SJSA1 (cell line): ENCODE measurements at regions not wholly inside any gene's neighbourhood (a gene's known extent, or its start where the extent isn't known, plus 50 kb on each side); places are given as distances from the start of the nearest gene placed in this dataset.
A peak's percentile ranks its signal among the peaks of the same experiment; 100 is the strongest.

ENCODE experiments used
- DNase-seq, 2 experiments: peaks; one replicate each; pipeline ENCODE4 v3.0.0-alpha.2; 2015 to 2020; ENCODE audit warnings: low spot score in 2 of 2, low read depth in 1 of 2
- H3K27ac ChIP-seq: fragments of 250-450 bp; sonication (Bioruptor Pico); 2 replicates; pipeline ENCODE4 v1.5.1; 2020; ENCODE audit warnings: mild to moderate bottlenecking, moderate library complexity
- H3K27me3 ChIP-seq: fragments of 250-450 bp; sonication (Bioruptor Pico); replicated peaks from 2 replicates; pipeline ENCODE4 v1.5.1; 2020; ENCODE audit warnings: mild to moderate bottlenecking, moderate library complexity
- H3K36me3 ChIP-seq: fragments of 250-450 bp; sonication (Bioruptor Pico); 2 replicates; pipeline ENCODE4 v1.5.1; 2020; ENCODE audit warnings: mild to moderate bottlenecking
- H3K4me1 ChIP-seq: fragments of 250-450 bp; sonication (Bioruptor Pico); replicated peaks from 2 replicates; pipeline ENCODE4 v1.6.1; 2021; ENCODE audit warnings: mild to moderate bottlenecking
- H3K4me3 ChIP-seq: fragments of 250-450 bp; sonication (Bioruptor Pico); 2 replicates; pipeline ENCODE4 v1.5.1; 2020; ENCODE audit warnings: mild to moderate bottlenecking
- H3K9me3 ChIP-seq: fragments of 250-450 bp; sonication (Bioruptor Pico); replicated peaks from 2 replicates; pipeline ENCODE4 v1.5.1; 2020; ENCODE audit warnings: mild to moderate bottlenecking

DNA sequence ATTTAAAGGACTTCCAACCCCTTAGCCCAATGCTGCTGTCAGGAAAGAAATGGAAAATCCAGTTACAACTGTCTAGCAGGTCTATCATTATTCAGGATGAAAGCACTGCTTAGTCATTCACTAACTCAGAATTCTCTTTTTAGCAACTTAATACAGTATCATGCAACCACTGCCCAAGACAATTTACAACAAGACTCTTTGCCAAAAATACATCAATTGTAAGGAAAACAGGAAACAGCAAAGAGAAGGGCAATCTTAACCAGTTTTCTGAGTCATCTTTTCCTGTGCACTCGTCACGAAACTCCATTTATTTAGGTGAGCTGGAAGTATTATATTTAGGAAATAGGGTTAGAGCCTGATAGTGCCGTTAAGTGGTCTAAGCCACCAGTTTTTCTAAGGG, 1197.7 kb upstream of the CITED2 start:
- H3K4me3 ChIP-seq, result no peak overlapping the region
- H3K27me3 ChIP-seq, result no peaks in the 10 kb centered on the region
- H3K9me3 ChIP-seq, result no peaks in the 10 kb centered on the region
- H3K4me1 ChIP-seq, result peaks cover 32% of the 10 kb centered on the region
- H3K36me3 ChIP-seq, result no peaks in the 10 kb centered on the region
- peak overlapping the region; percentile 83 for H3K27ac ChIP-seq
- DNase-seq, result peak; percentile 52 to 90

DNA sequence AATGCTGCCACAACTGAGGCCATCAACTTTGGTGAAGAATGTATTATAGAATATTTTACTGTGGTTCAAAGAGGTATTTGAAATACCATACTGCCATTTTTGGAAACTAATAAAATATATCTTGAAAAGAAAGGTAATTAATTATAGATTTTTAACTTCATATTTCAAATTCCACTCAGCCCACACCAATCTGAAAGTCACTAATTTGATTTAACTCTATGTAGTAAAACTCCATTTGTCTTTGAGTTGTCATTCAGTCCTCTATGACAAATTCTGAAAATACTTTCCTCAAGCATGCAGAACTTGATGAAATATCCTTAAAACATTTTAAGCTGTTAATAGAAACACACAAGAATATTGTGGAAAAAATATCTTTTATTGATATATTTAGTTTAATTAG, 1196.7 kb upstream of the CITED2 start:
- Histone ChIP-seq H3K9me3 (no peaks in the 10 kb centered on the region), H3K36me3 (no peaks in the 10 kb centered on the region), H3K27ac (peak overlapping the region; percentile 83), H3K4me1 (peaks cover 36% of the 10 kb centered on the region), H3K27me3 (no peaks in the 10 kb centered on the region), H3K4me3 (no peak overlapping the region)
- DNase-seq, result no peak

DNA sequence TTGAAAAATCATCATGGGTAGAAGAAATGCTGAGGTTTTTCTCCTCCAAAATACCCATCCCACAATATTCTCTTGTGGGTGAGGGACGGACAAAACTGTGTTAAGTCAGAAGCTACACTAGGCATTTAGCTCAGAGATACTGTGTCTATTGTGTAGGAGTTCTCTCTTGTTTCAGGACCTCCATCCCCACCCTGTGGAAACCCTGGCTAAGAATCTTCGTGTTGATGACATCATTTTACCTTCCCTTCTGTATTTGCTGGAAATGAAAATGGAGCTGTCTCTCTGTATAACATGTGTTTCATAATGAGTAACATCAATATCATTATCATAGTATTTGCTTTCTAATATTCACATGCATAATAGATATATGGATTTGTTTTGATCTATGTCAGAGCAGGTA, 1193.0 kb upstream of the CITED2 start:
- Histone ChIP-seq H3K36me3 (no peaks in the 10 kb centered on the region), H3K9me3 (no peaks in the 10 kb centered on the region), H3K27ac (peak overlapping the region; percentile 62), H3K27me3 (no peaks in the 10 kb centered on the region), H3K4me1 (peaks cover 30% of the 10 kb centered on the region), H3K4me3 (no peak overlapping the region)
- DNase-seq, result no peak

DNA sequence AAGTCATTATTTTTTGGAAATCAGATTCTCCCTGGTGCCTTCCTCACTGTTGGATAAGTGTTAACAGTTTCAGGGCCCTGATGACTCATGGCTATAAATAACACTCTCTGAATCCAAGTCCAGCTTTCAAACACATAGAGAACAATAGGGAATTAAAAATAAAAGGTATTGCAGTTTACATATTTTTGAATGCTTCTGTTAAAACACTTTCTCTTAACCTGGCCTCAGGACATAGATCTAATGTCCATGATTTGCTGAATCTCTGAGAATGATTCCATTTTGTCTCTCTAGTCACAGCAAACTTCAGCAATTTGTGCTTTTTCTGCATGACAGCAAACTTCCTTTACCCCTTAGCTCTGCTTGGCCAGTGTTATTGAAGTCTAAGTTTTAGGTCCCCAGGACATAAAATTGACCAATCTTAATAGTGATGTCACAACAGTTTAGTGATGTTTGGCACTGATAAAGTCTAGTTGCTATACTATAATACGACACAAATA, 1192.4 kb upstream of the CITED2 start:
- no peaks in the 10 kb centered on the region for H3K9me3 ChIP-seq
- H3K27me3 ChIP-seq, result no peaks in the 10 kb centered on the region
- peak overlapping the region; percentile 62 for H3K27ac ChIP-seq
- no peak overlapping the region for H3K4me3 ChIP-seq
- peak in 1 of 2 experiments; percentile 64 for DNase-seq
- H3K36me3 ChIP-seq, result no peaks in the 10 kb centered on the region
- H3K4me1 ChIP-seq, result peaks cover 23% of the 10 kb centered on the region

DNA sequence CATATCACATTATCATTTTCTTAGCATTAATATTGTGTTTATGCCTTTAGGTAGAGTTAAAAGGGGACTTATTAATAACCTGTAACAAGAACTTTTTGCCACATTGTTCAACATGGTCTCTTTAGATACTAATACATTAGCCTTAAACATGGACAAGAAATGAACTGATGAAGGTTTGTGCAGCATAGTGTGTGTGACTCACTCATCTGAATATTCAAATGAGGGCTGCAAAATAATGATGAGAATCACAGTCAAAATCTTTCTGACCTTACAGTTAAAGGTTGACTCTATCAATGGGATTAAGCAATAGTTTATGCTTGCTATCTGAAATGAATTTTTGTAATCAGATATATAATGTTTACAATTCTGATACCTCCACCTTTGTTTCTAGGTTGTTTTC, 1189.3 kb upstream of the CITED2 start:
- Histone ChIP-seq H3K4me3 (no peak overlapping the region), H3K9me3 (no peaks in the 10 kb centered on the region), H3K27ac (no peak overlapping the region), H3K36me3 (no peaks in the 10 kb centered on the region), H3K4me1 (peaks cover 15% of the 10 kb centered on the region), H3K27me3 (no peaks in the 10 kb centered on the region)
- no peak for DNase-seq

DNA sequence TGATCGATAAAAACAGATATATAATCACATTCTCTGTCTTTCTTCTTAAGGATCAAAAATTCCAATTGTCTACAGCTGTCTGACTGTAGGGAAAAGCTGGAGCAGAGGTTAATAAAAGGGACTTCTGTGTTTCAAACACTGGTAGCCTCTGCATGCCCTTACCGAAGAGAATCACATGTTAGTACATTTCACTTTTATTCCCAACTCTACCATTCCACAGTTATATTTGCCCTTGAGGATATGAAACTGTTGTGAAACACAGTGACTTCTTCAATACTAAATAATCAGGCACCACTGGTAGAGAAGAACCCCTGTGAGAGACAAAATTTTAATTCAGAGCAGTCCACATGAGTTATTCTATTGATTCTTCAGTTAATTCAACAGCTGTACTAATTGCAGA, 1187.3 kb upstream of the CITED2 start:
- Histone ChIP-seq H3K36me3 (no peaks in the 10 kb centered on the region), H3K27ac (no peak overlapping the region), H3K4me3 (no peak overlapping the region), H3K9me3 (no peaks in the 10 kb centered on the region), H3K4me1 (peaks cover 6% of the 10 kb centered on the region), H3K27me3 (no peaks in the 10 kb centered on the region)
- DNase-seq, result no peak

DNA sequence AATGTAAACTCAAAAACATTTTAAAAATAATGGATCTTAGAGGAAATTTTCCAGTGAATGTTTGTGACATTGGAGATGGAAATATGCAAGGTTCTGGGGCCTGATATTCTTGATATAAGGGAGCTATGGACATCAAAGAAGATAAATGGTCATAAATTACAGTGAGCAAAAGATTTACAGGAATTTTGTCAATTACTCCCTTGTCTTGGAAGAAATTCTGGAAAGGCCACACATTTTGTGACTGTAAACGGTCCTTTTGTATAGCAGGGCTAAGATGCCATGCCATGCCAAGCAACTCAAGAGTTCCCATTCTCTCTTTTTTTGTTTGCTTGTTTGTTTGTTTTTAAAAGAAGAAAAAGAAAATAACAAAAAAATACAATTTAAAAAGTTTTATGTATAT, 1186.2 kb upstream of the CITED2 start:
- Histone ChIP-seq H3K36me3 (no peaks in the 10 kb centered on the region), H3K4me3 (no peak overlapping the region), H3K9me3 (no peaks in the 10 kb centered on the region), H3K27ac (no peak overlapping the region), H3K27me3 (no peaks in the 10 kb centered on the region), H3K4me1 (no peaks in the 10 kb centered on the region)
- no peak for DNase-seq

DNA sequence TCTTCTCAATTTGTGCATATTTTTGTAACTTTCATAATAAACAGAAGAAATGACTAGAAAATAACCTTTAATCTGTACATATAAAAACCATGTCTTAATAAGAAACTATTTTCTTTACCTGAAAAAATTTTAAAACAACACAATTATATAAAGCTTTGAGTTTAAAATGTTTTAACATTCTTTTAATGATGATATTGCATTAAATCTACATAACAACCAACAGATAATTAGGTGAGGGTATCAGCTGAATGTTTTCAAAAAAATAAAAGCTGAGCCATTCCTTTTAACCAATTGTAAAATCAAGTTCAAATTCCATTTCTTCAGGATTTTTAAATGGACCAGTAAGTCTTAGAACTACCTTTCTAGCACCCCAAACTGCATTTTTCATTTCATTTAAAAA, 1185.0 kb upstream of the CITED2 start:
- H3K36me3 ChIP-seq, result no peaks in the 10 kb centered on the region
- H3K9me3 ChIP-seq, result no peaks in the 10 kb centered on the region
- no peaks in the 10 kb centered on the region for H3K27me3 ChIP-seq
- no peaks in the 10 kb centered on the region for H3K4me1 ChIP-seq
- no peak overlapping the region for H3K4me3 ChIP-seq
- no peak overlapping the region for H3K27ac ChIP-seq
- no peak for DNase-seq

DNA sequence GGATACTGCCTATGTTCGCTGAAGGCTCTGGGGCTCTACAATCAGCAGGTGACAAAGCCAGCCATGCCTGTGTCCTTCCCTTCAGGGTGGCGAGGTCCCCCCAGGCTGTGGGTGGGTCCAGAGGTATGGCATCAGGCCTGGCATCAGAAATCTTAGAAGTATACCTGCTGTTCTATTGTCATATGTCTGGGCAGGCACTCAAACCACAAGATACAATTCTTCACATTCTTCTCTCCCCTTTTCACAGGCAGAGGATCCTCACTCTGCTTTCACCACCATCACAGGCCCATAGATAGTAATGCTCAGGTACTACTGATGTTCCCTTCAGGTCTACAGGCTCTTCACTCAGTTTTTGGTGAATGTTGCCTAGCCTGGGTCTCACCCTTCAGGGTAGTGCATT, 1180.0 kb upstream of the CITED2 start:
- Histone ChIP-seq H3K4me3 (no peak overlapping the region), H3K27me3 (no peaks in the 10 kb centered on the region), H3K9me3 (no peaks in the 10 kb centered on the region), H3K27ac (no peak overlapping the region), H3K4me1 (no peaks in the 10 kb centered on the region), H3K36me3 (no peaks in the 10 kb centered on the region)
- DNase-seq, result no peak

DNA sequence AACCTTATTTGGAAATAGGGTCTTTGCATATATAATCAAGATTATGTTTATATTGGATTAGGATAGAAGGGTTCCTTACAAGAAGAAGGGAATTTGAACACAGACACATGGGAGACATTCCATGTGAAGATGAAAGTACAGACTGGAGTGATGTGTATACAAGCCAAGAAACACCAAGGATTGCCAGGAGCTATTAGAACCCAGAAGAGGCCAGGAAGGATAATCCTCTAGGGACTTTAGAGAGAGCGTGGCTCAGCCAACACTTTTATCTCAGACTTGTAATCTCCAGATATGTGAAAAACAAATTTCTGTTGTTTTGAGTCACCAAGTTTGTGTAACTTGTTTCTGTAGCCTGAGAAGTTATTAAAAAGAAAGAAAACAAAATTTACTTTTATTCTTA, 1173.9 kb upstream of the CITED2 start:
- no peaks in the 10 kb centered on the region; the same call in 1 of the 2 replicates for H3K9me3 ChIP-seq
- peaks cover 8% of the 10 kb centered on the region for H3K4me1 ChIP-seq
- H3K27me3 ChIP-seq, result no peaks in the 10 kb centered on the region
- H3K36me3 ChIP-seq, result no peaks in the 10 kb centered on the region
- no peak overlapping the region for H3K27ac ChIP-seq
- H3K4me3 ChIP-seq, result no peak overlapping the region
- DNase-seq, result no peak

DNA sequence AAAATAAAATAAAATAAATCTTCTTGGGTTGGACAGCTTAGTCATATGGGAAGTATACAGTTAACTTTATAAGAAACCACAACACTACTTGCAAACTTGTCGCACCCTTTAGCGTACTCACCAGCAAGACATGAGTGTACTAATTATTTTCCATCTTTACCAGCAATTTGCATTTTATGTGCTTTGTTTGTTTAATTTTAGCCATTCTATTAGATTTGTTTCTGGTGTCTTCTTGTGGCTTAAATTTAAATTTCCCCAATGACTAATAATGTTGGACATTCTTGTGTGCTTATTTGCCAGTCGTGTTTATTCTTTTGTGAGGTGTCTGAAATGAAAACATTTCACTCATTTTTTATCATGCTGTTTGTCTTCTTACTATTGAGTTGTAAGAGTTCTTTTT, 1172.2 kb upstream of the CITED2 start:
- no peaks in the 10 kb centered on the region for H3K27me3 ChIP-seq
- no peak overlapping the region for H3K4me3 ChIP-seq
- 0 out of 2 replicates have a peak, but pooled peaks cover 3% of the 10 kb centered on the region for H3K36me3 ChIP-seq
- H3K27ac ChIP-seq, result no peak overlapping the region
- peak in 1 of 2 experiments; percentile 70 for DNase-seq
- no peaks in the 10 kb centered on the region; the same call in 1 of the 2 replicates for H3K9me3 ChIP-seq
- H3K4me1 ChIP-seq, result peaks cover 21% of the 10 kb centered on the region

DNA sequence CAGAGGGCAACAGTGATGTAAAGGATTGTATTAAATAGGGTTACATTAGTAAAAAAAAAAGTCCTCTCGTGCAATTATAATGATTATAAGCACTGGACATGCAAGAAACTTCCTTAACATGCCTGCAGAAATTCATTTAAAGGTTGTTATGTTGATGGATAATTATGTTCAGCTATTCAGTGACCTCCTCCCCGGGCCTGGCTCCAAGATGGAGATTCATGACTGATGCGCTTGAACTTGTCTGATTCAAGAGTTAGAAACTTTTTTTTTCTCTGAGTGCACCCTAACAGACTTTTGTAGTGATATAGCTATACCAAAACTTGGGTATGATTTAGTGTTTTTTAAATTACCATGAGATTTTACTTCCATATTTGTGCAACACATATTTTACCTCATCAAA, 1170.0 kb upstream of the CITED2 start:
- no peaks in the 10 kb centered on the region; the same call in 1 of the 2 replicates for H3K9me3 ChIP-seq
- H3K27ac ChIP-seq, result no peak overlapping the region
- no peak for DNase-seq
- no peaks in the 10 kb centered on the region for H3K27me3 ChIP-seq
- no peak overlapping the region for H3K4me3 ChIP-seq
- 0 out of 2 replicates have a peak, but pooled peaks cover 3% of the 10 kb centered on the region for H3K36me3 ChIP-seq
- H3K4me1 ChIP-seq, result peaks cover 34% of the 10 kb centered on the region

DNA sequence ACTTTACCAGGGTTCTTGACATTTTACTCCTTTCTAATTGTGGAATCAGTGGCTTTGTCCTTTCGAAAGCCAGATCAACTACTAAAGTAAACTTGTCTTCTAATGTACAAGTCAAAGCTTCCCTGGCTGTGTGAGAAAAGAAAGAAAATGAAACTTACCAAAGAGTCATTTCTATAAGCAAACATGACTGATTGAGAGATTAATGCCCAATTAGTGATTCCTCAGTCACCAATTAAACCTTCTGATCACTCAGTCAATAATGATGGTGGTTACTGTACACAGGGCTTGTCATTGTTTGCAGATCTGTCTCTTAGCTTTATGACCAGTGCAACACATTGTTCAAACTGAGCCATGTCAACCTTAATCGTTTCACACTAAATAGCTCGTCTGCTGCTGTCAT, 1168.4 kb upstream of the CITED2 start:
- DNase-seq, result no peak
- Histone ChIP-seq H3K4me1 (peaks cover 49% of the 10 kb centered on the region), H3K27ac (no peak overlapping the region), H3K36me3 (0 out of 2 replicates have a peak, but pooled peaks cover 3% of the 10 kb centered on the region), H3K9me3 (no peaks in the 10 kb centered on the region), H3K27me3 (no peaks in the 10 kb centered on the region), H3K4me3 (no peak overlapping the region)

DNA sequence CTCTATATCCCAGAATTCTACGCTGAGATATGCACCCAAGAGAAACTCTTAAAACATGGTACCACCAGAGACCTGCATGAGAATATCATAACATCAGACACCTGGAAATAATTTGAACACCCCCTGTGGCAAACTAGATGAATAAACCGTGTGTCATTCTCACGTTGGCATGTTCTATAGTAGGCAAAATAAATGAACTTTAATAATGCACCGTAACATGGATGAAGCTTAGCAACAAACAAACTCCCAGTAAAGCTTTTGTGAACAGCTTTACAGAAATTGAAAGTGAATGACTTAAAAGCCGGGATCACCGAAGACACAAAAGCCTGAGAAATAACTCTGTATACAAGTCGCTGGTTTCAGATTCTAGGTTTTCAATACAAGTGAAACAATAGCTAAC, 1166.8 kb upstream of the CITED2 start:
- H3K4me3 ChIP-seq, result no peak overlapping the region; the same call in 1 of the 2 replicates
- peak overlapping the region; percentile 70 for H3K27ac ChIP-seq
- DNase-seq, result peak in 1 of 2 experiments; percentile 50

DNA sequence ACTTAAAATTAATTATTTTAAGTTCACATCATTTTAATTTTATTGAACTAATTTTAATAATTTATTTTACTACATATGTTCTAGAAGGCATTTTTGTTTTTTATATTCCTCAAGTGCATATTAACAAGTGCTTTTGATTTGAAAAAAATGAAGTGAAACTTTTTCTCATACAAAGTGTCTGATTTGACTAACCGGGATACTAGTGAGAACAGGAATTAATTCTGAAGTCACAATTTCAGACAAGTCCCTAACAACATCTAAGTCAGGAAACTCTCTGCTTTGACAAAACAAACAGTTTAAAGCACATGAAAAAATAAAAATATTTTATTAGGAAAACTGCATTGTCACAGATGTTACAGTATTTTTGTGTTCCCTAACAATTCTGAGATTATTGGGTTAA, 1166.3 kb upstream of the CITED2 start:
- Histone ChIP-seq H3K4me1 (peaks cover 56% of the 10 kb centered on the region), H3K36me3 (peaks cover 10% of the 10 kb centered on the region), H3K27me3 (no peaks in the 10 kb centered on the region), H3K4me3 (no peak overlapping the region), H3K27ac (peak overlapping the region; percentile 70), H3K9me3 (no peaks in the 10 kb centered on the region; the same call in 1 of the 2 replicates)
- DNase-seq, result no peak

More for the DNA sequence above, 1166.8 kb upstream of the CITED2 start:
- H3K27me3 ChIP-seq, result no peaks in the 10 kb centered on the region
- peaks cover 56% of the 10 kb centered on the region for H3K4me1 ChIP-seq
- no peaks in the 10 kb centered on the region for H3K9me3 ChIP-seq
- peaks cover 4% of the 10 kb centered on the region; the same call in 1 of the 2 replicates for H3K36me3 ChIP-seq
